PC-9 (cell line): ENCODE measurements at regions not wholly inside any gene's neighbourhood (a gene's known extent, or its start where the extent isn't known, plus 50 kb on each side); places are given as distances from the start of the nearest gene placed in this dataset.

ENCODE experiments used
- CTCF ChIP-seq: fragments of 200-600 bp; sonication (generic); conservative IDR thresholded peaks from 2 replicates; pipeline ENCODE4 v1.6.1; 2017; ENCODE audit warnings: mixed run types, antibody characterized with exemption, mild to moderate bottlenecking, moderate library complexity
- EZH2 ChIP-seq: fragments of 200-600 bp; sonication (generic); IDR thresholded peaks from 2 replicates; pipeline ENCODE4 v1.8.0; 2017; ENCODE audit warnings: antibody characterized with exemption, low read depth

- no peak for TF ChIP-seq EZH2
- TF ChIP-seq CTCF, result no peak
These were observed 182.1 kb downstream of the ANKRD60 start for GRCh38 chr20:58046311-58046710.
